ENCODE measurements at regions not wholly inside any gene's neighbourhood (a gene's known extent, or its start where the extent isn't known, plus 50 kb on each side); places are given as distances from the start of the nearest gene placed in this dataset.

GRCh38 chr10:50936335-50936734 lies 50.9 kb upstream of the A1CF start:
- Histone ChIP-seq H3K9me3 (no peaks in the 10 kb centered on the region), H3K4me3 (no peak overlapping the region), H3K36me3 (replicated peaks) (no peaks in the 10 kb centered on the region), H3K27me3 (ENCODE audit: low read depth) (peaks cover 5% of the 10 kb centered on the region), H3K4me1 (no peaks in the 10 kb centered on the region)
- in situ Hi-C loops (cut with MboI; ENCODE audit: low sequenced_read_pairs): no loop called here
- DNase-seq (ENCODE audit: low spot score in 2 of 2): no peak

- Histone ChIP-seq H3K27me3 (ENCODE audit: low read depth) (peaks cover 3% of the 10 kb centered on the region), H3K9me3 (no peaks in the 10 kb centered on the region)
- peak in 1 of 2 experiments; percentile 36 for DNase-seq (ENCODE audit: low spot score in 2 of 2)
Measured at GRCh38 chr10:50937230-50937907, 51.9 kb upstream of the A1CF start.

GRCh38 chr10:50941629-50942028 lies 56.2 kb upstream of the A1CF start:
- no peak overlapping the region for H3K4me3 ChIP-seq
- H3K36me3 ChIP-seq (replicated peaks): no peaks in the 10 kb centered on the region
- no peak for DNase-seq (ENCODE audit: low spot score in 2 of 2)
- in situ Hi-C loops (cut with MboI; ENCODE audit: low sequenced_read_pairs): no loop called here
- H3K9me3 ChIP-seq: no peaks in the 10 kb centered on the region
- no peaks in the 10 kb centered on the region for H3K27me3 ChIP-seq (ENCODE audit: low read depth)
- H3K4me1 ChIP-seq: no peaks in the 10 kb centered on the region

More at GRCh38 chr10:50937230-50937907, 51.9 kb upstream of the A1CF start:
- H3K4me1 ChIP-seq: no peaks in the 10 kb centered on the region
- no peak overlapping the region for H3K4me3 ChIP-seq
- in situ Hi-C loops (cut with MboI; ENCODE audit: low sequenced_read_pairs): no loop called here
- no peaks in the 10 kb centered on the region for H3K36me3 ChIP-seq (replicated peaks)

- Histone ChIP-seq H3K27me3 (ENCODE audit: low read depth) (no peaks in the 10 kb centered on the region; the same call in 1 of the 2 replicates), H3K4me3 (no peak overlapping the region), H3K9me3 (no peaks in the 10 kb centered on the region), H3K4me1 (no peaks in the 10 kb centered on the region), H3K36me3 (replicated peaks) (no peaks in the 10 kb centered on the region)
- no peak for DNase-seq (ENCODE audit: low spot score in 2 of 2)
- in situ Hi-C loops (cut with MboI; ENCODE audit: low sequenced_read_pairs): no loop called here
Measured at GRCh38 chr10:50946991-50947781, 61.8 kb upstream of the A1CF start.

GRCh38 chr10:50951365-50951764 lies 65.9 kb upstream of the A1CF start:
- no peaks in the 10 kb centered on the region for H3K36me3 ChIP-seq (replicated peaks)
- H3K9me3 ChIP-seq: no peaks in the 10 kb centered on the region
- H3K27me3 ChIP-seq (ENCODE audit: low read depth): no peaks in the 10 kb centered on the region; the same call in none of the 2 replicates
- no peak for DNase-seq (ENCODE audit: low spot score in 2 of 2)
- no peak overlapping the region for H3K4me3 ChIP-seq
- in situ Hi-C loops (cut with MboI; ENCODE audit: low sequenced_read_pairs): no loop called here
- no peaks in the 10 kb centered on the region for H3K4me1 ChIP-seq

GRCh38 chr10:50961297-50961696 lies 75.9 kb upstream of the A1CF start:
- no peaks in the 10 kb centered on the region for H3K9me3 ChIP-seq

GRCh38 chr10:50963063-50963462 lies 77.6 kb upstream of the A1CF start:
- DNase-seq (ENCODE audit: low spot score in 2 of 2): no peak
- Histone ChIP-seq H3K4me1 (no peaks in the 10 kb centered on the region), H3K9me3 (no peaks in the 10 kb centered on the region), H3K36me3 (replicated peaks) (no peaks in the 10 kb centered on the region), H3K4me3 (no peak overlapping the region), H3K27me3 (ENCODE audit: low read depth) (no peaks in the 10 kb centered on the region)
- in situ Hi-C loops (cut with MboI; ENCODE audit: low sequenced_read_pairs): no loop called here

More at GRCh38 chr10:50961297-50961696, 75.9 kb upstream of the A1CF start:
- H3K4me1 ChIP-seq: no peaks in the 10 kb centered on the region
- in situ Hi-C loops (cut with MboI; ENCODE audit: low sequenced_read_pairs): no loop called here
- no peaks in the 10 kb centered on the region for H3K27me3 ChIP-seq (ENCODE audit: low read depth)
- H3K36me3 ChIP-seq (replicated peaks): no peaks in the 10 kb centered on the region
- no peak overlapping the region for H3K4me3 ChIP-seq
- DNase-seq (ENCODE audit: low spot score in 2 of 2): no peak

GRCh38 chr10:50968386-50969091 lies 83.1 kb upstream of the A1CF start:
- no peak for DNase-seq (ENCODE audit: low spot score in 2 of 2)
- H3K4me1 ChIP-seq: no peaks in the 10 kb centered on the region
- no peaks in the 10 kb centered on the region for H3K27me3 ChIP-seq (ENCODE audit: low read depth)
- H3K4me3 ChIP-seq: no peak overlapping the region
- no peaks in the 10 kb centered on the region for H3K9me3 ChIP-seq
- no peaks in the 10 kb centered on the region for H3K36me3 ChIP-seq (replicated peaks)
- in situ Hi-C loops (cut with MboI; ENCODE audit: low sequenced_read_pairs): no loop called here

- no peak for DNase-seq (ENCODE audit: low spot score in 2 of 2)
- Histone ChIP-seq H3K36me3 (replicated peaks) (no peaks in the 10 kb centered on the region), H3K9me3 (no peaks in the 10 kb centered on the region), H3K4me3 (no peak overlapping the region), H3K4me1 (no peaks in the 10 kb centered on the region), H3K27me3 (ENCODE audit: low read depth) (no peaks in the 10 kb centered on the region)
- in situ Hi-C loops (cut with MboI; ENCODE audit: low sequenced_read_pairs): no loop called here
Measured at GRCh38 chr10:50972591-50972990, 87.2 kb upstream of the A1CF start.

- Histone ChIP-seq H3K4me3 (no peak overlapping the region), H3K9me3 (no peaks in the 10 kb centered on the region), H3K4me1 (no peaks in the 10 kb centered on the region), H3K36me3 (replicated peaks) (no peaks in the 10 kb centered on the region), H3K27me3 (ENCODE audit: low read depth) (peaks cover 5% of the 10 kb centered on the region; the same call in 1 of the 2 replicates)
- in situ Hi-C loops (cut with MboI; ENCODE audit: low sequenced_read_pairs): no loop called here
- DNase-seq (ENCODE audit: low spot score in 2 of 2): no peak
Measured at GRCh38 chr10:50981385-50981784, 92.9 kb upstream of the PRKG1 start.

- in situ Hi-C loops (cut with MboI; ENCODE audit: low sequenced_read_pairs): no loop called here
- Histone ChIP-seq H3K9me3 (no peaks in the 10 kb centered on the region), H3K27me3 (ENCODE audit: low read depth) (peaks cover 5% of the 10 kb centered on the region; the same call in 1 of the 2 replicates), H3K4me1 (no peaks in the 10 kb centered on the region), H3K4me3 (no peak overlapping the region), H3K36me3 (replicated peaks) (no peaks in the 10 kb centered on the region)
- DNase-seq (ENCODE audit: low spot score in 2 of 2): no peak
Measured at GRCh38 chr10:50981904-50982303, 92.4 kb upstream of the PRKG1 start.

- no peak for DNase-seq (ENCODE audit: low spot score in 2 of 2)
- Histone ChIP-seq H3K9me3 (no peaks in the 10 kb centered on the region), H3K27me3 (ENCODE audit: low read depth) (peaks cover 8% of the 10 kb centered on the region; the same call in 1 of the 2 replicates), H3K4me3 (no peak overlapping the region), H3K36me3 (replicated peaks) (no peaks in the 10 kb centered on the region), H3K4me1 (no peaks in the 10 kb centered on the region)
- in situ Hi-C loops (cut with MboI; ENCODE audit: low sequenced_read_pairs): no loop called here
Measured at GRCh38 chr10:50982989-50983388, 91.3 kb upstream of the PRKG1 start.

GRCh38 chr10:50987934-50988333 lies 86.4 kb upstream of the PRKG1 start:
- Histone ChIP-seq H3K27me3 (ENCODE audit: low read depth) (peaks cover 40% of the 10 kb centered on the region), H3K4me1 (no peaks in the 10 kb centered on the region), H3K9me3 (no peaks in the 10 kb centered on the region), H3K36me3 (replicated peaks) (no peaks in the 10 kb centered on the region), H3K4me3 (no peak overlapping the region)
- no peak for DNase-seq (ENCODE audit: low spot score in 2 of 2)
- in situ Hi-C loops (cut with MboI; ENCODE audit: low sequenced_read_pairs): no loop called here

- peaks cover 43% of the 10 kb centered on the region for H3K27me3 ChIP-seq (ENCODE audit: low read depth)
- DNase-seq (ENCODE audit: low spot score in 2 of 2): peak in 1 of 2 experiments; percentile 12
- no peak overlapping the region for H3K4me3 ChIP-seq
- H3K9me3 ChIP-seq: no peaks in the 10 kb centered on the region
- in situ Hi-C loops (cut with MboI; ENCODE audit: low sequenced_read_pairs): no loop called here
- H3K36me3 ChIP-seq (replicated peaks): no peaks in the 10 kb centered on the region
- no peaks in the 10 kb centered on the region for H3K4me1 ChIP-seq
Measured at GRCh38 chr10:50988792-50989191, 85.5 kb upstream of the PRKG1 start.
